ENCODE measurements at regions not wholly inside any gene's neighbourhood (a gene's known extent, or its start where the extent isn't known, plus 50 kb on each side); places are given as distances from the start of the nearest gene placed in this dataset.
"Not testable (repeated sequence)": the region's sequence is repeated elsewhere in the genome, so short reads cannot be mapped to it uniquely, and the experiment has no call there.

GRCh38 chr14:47919334-47919846 is 244.0 kb upstream of the MDGA2 start:
- no peak overlapping the region for H3K27ac Mint-ChIP-seq
- intact Hi-C loops (cut with micrococcal nuclease) = no loop called here
- WGBS (ENCODE audit: insufficient coverage) = 90% methylated on average over 6 of the region's 8 CpGs
- no peaks in the 10 kb centered on the region for H3K79me2 ChIP-seq (ENCODE audit: insufficient read depth, low read length)
- no peaks in the 10 kb centered on the region for H3K27me3 ChIP-seq (ENCODE audit: control insufficient read depth in 2 of 2, insufficient read depth in 2 of 2, low read length in 2 of 2)
- H3K36me3 Mint-ChIP-seq = no peaks in the 10 kb centered on the region
- no peak for DNase-seq
- no peaks in the 10 kb centered on the region for H4K20me1 ChIP-seq (ENCODE audit: insufficient read depth, low read length)
- no peak overlapping the region for H3K9ac ChIP-seq (ENCODE audit: insufficient read depth, low read length, poor library complexity, severe bottlenecking)
- no peak overlapping the region for H3K4me2 ChIP-seq (replicated peaks; ENCODE audit: extremely low read depth, low read length, poor library complexity, severe bottlenecking)
- H3K4me3 ChIP-seq (replicated peaks in 1 of 3; ENCODE audit: low read depth in 2 of 3, low read length in 3 of 3) = no peak overlapping the region
- H3K4me1 Mint-ChIP-seq = no peaks in the 10 kb centered on the region
- TF ChIP-seq, protein P1, sequence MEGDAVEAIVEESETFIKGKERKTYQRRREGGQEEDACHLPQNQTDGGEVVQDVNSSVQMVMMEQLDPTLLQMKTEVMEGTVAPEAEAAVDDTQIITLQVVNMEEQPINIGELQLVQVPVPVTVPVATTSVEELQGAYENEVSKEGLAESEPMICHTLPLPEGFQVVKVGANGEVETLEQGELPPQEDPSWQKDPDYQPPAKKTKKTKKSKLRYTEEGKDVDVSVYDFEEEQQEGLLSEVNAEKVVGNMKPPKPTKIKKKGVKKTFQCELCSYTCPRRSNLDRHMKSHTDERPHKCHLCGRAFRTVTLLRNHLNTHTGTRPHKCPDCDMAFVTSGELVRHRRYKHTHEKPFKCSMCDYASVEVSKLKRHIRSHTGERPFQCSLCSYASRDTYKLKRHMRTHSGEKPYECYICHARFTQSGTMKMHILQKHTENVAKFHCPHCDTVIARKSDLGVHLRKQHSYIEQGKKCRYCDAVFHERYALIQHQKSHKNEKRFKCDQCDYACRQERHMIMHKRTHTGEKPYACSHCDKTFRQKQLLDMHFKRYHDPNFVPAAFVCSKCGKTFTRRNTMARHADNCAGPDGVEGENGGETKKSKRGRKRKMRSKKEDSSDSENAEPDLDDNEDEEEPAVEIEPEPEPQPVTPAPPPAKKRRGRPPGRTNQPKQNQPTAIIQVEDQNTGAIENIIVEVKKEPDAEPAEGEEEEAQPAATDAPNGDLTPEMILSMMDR (IDR thresholded peaks at IDR 0.05) = no peak
- no peak overlapping the region for H3K27ac ChIP-seq (ENCODE audit: low read depth in 1 of 2, low read length in 2 of 2)
- no peaks in the 10 kb centered on the region for H3K27me3 Mint-ChIP-seq (ENCODE audit: low read depth in 3 of 3)
- H2AFZ ChIP-seq (ENCODE audit: insufficient read depth, low read depth, low read length, poor library complexity, severe bottlenecking) = no peak overlapping the region
- no peak overlapping the region for H3K4me3 Mint-ChIP-seq
- H3K9me3 Mint-ChIP-seq = no peaks in the 10 kb centered on the region
- H3K36me3 ChIP-seq (replicated peaks in 1 of 2; ENCODE audit: control insufficient read depth in 1 of 2, insufficient read depth in 2 of 2, low read length in 2 of 2) = no peaks in the 10 kb centered on the region
- H3K4me1 ChIP-seq (ENCODE audit: control insufficient read depth in 1 of 2, insufficient read depth in 2 of 2, low read length in 2 of 2) = no peaks in the 10 kb centered on the region
- no peaks in the 10 kb centered on the region for H3K9me3 ChIP-seq (replicated peaks in 1 of 2; ENCODE audit: control insufficient read depth in 1 of 2, insufficient read depth in 1 of 2, low read length in 2 of 2)

- Histone ChIP-seq H3K4me3 (replicated peaks in 1 of 3; ENCODE audit: low read depth in 2 of 3, low read length in 3 of 3) (no peak overlapping the region), H3K4me2 (replicated peaks; ENCODE audit: extremely low read depth, low read length, poor library complexity, severe bottlenecking) (no peak overlapping the region), H3K27ac (ENCODE audit: low read depth in 1 of 2, low read length in 2 of 2) (no peak overlapping the region), H3K27me3 (ENCODE audit: control insufficient read depth in 2 of 2, insufficient read depth in 2 of 2, low read length in 2 of 2) (no peaks in the 10 kb centered on the region), H3K79me2 (ENCODE audit: insufficient read depth, low read length) (no peaks in the 10 kb centered on the region), H4K20me1 (ENCODE audit: insufficient read depth, low read length) (no peaks in the 10 kb centered on the region), H3K4me1 (ENCODE audit: control insufficient read depth in 1 of 2, insufficient read depth in 2 of 2, low read length in 2 of 2) (no peaks in the 10 kb centered on the region), H2AFZ (ENCODE audit: insufficient read depth, low read depth, low read length, poor library complexity, severe bottlenecking) (no peak overlapping the region), H3K36me3 (replicated peaks in 1 of 2; ENCODE audit: control insufficient read depth in 1 of 2, insufficient read depth in 2 of 2, low read length in 2 of 2) (no peaks in the 10 kb centered on the region), H3K9me3 (replicated peaks in 1 of 2; ENCODE audit: control insufficient read depth in 1 of 2, insufficient read depth in 1 of 2, low read length in 2 of 2) (no peaks in the 10 kb centered on the region), H3K9ac (ENCODE audit: insufficient read depth, low read length, poor library complexity, severe bottlenecking) (no peak overlapping the region)
- TF ChIP-seq, protein P1 (IDR thresholded peaks at IDR 0.05) = peak; percentile 19
- H3K27me3 Mint-ChIP-seq (ENCODE audit: low read depth in 3 of 3) = no peaks in the 10 kb centered on the region
- WGBS (ENCODE audit: insufficient coverage) = 56% methylated on average over 1 of the region's 5 CpGs
- no peak for DNase-seq
- no peaks in the 10 kb centered on the region for H3K36me3 Mint-ChIP-seq
- no peak overlapping the region for H3K4me3 Mint-ChIP-seq
- no peaks in the 10 kb centered on the region for H3K4me1 Mint-ChIP-seq
- no peak overlapping the region for H3K27ac Mint-ChIP-seq
- intact Hi-C loops (cut with micrococcal nuclease) = no loop called here
- H3K9me3 Mint-ChIP-seq = no peaks in the 10 kb centered on the region
Observed at GRCh38 chr14:47917344-47917954, 242.0 kb upstream of the MDGA2 start.

- H3K27ac ChIP-seq (ENCODE audit: low read depth in 1 of 2, low read length in 2 of 2); H3K4me1 Mint-ChIP-seq; H3K36me3 ChIP-seq (replicated peaks in 1 of 2; ENCODE audit: control insufficient read depth in 1 of 2, insufficient read depth in 2 of 2, low read length in 2 of 2); H3K36me3 Mint-ChIP-seq; H2AFZ ChIP-seq (ENCODE audit: insufficient read depth, low read depth, low read length, poor library complexity, severe bottlenecking); H3K4me3 ChIP-seq (replicated peaks in 1 of 3; ENCODE audit: low read depth in 2 of 3, low read length in 3 of 3); H3K4me2 ChIP-seq (replicated peaks; ENCODE audit: extremely low read depth, low read length, poor library complexity, severe bottlenecking); intact Hi-C loops (cut with micrococcal nuclease); DNase-seq; H3K27ac Mint-ChIP-seq; H3K9me3 Mint-ChIP-seq; H3K27me3 ChIP-seq (ENCODE audit: control insufficient read depth in 2 of 2, insufficient read depth in 2 of 2, low read length in 2 of 2); H3K79me2 ChIP-seq (ENCODE audit: insufficient read depth, low read length); H3K4me1 ChIP-seq (ENCODE audit: control insufficient read depth in 1 of 2, insufficient read depth in 2 of 2, low read length in 2 of 2); H3K9ac ChIP-seq (ENCODE audit: insufficient read depth, low read length, poor library complexity, severe bottlenecking); H3K4me3 Mint-ChIP-seq; H3K9me3 ChIP-seq (replicated peaks in 1 of 2; ENCODE audit: control insufficient read depth in 1 of 2, insufficient read depth in 1 of 2, low read length in 2 of 2); H4K20me1 ChIP-seq (ENCODE audit: insufficient read depth, low read length); H3K27me3 Mint-ChIP-seq (ENCODE audit: low read depth in 3 of 3): not testable (repeated sequence)
- WGBS (ENCODE audit: insufficient coverage) = 100% methylated on average over 6 of the region's 25 CpGs
Observed at GRCh38 chr14:47901141-47901540, 225.7 kb upstream of the MDGA2 start.
